ENCODE measurements at regions not wholly inside any gene's neighbourhood (a gene's known extent, or its start where the extent isn't known, plus 50 kb on each side); places are given as distances from the start of the nearest gene placed in this dataset.

DNA sequence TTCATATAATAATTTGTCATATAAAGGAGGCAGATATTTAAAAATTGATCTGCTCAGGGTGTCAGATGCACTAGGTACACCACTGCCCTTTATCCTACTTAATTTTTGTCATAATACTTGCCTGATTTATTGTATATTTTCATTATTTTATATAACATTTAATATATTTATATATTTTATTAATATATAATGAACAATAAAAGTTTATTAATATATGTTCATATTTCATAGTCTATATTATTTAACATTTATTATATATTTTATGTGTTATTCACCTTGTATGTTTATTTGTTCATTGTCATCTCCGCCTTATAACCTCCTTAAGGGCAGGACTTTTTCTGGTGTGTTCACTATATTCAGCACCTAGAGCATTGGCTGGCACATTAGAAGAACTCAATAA lies 232.4 kb upstream of the AMIGO2 start:
- TF ChIP-seq POLR2AphosphoS5 (IDR thresholded peaks at IDR 0.05; ENCODE audit: low read length) (no peak), POLR2A (IDR thresholded peaks at IDR 0.05; ENCODE audit: low read depth, low read length) (no peak), TAF1 (IDR thresholded peaks at IDR 0.05; ENCODE audit: borderline replicate concordance, low read depth, low read length) (no peak), SREBF2 (IDR thresholded peaks at IDR 0.05; ENCODE audit: low read length) (no peak)
- TF ChIP-seq, protein P1, sequence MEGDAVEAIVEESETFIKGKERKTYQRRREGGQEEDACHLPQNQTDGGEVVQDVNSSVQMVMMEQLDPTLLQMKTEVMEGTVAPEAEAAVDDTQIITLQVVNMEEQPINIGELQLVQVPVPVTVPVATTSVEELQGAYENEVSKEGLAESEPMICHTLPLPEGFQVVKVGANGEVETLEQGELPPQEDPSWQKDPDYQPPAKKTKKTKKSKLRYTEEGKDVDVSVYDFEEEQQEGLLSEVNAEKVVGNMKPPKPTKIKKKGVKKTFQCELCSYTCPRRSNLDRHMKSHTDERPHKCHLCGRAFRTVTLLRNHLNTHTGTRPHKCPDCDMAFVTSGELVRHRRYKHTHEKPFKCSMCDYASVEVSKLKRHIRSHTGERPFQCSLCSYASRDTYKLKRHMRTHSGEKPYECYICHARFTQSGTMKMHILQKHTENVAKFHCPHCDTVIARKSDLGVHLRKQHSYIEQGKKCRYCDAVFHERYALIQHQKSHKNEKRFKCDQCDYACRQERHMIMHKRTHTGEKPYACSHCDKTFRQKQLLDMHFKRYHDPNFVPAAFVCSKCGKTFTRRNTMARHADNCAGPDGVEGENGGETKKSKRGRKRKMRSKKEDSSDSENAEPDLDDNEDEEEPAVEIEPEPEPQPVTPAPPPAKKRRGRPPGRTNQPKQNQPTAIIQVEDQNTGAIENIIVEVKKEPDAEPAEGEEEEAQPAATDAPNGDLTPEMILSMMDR (IDR thresholded peaks at IDR 0.05 in 2 of 3, conservative IDR thresholded peaks at IDR 0.05 in 1 of 3; ENCODE audit: control insufficient read depth in 2 of 3, extremely low read depth in 1 of 3, insufficient read depth in 1 of 3, low read depth in 3 of 3, low read length in 3 of 3) = no peak

All from GM12878 (cell line).